Activated naive CD4-positive, alpha-beta T cell treated with anti-CD3 and anti-CD28 coated beads, Interleukin-2, amount 50 U/mL, for 72 hours (primary cell): ENCODE measurements at regions not wholly inside any gene's neighbourhood (a gene's known extent, or its start where the extent isn't known, plus 50 kb on each side); places are given as distances from the start of the nearest gene placed in this dataset.
"Not testable (repeated sequence)": the region's sequence is repeated elsewhere in the genome, so short reads cannot be mapped to it uniquely, and the experiment has no call there.

Experiments
- ATAC-seq, 2 donors: fragments of 150-1000 bp; cut with Tn5 transposase; 2 replicates each; pipeline ENCODE4 v1.10.0; 2021; ENCODE audit warnings: mild to moderate bottlenecking in 2 of 2, moderate library complexity in 2 of 2
- DNase-seq, 2 donors: peaks; one replicate each; pipeline ENCODE4 v3.0.0; 2021 to 2022; ENCODE audit warnings: low spot score in 2 of 2
- H3K27ac Mint-ChIP-seq, 2 donors: one replicate each; pipeline ENCODE4 v1.8.0; 2022; ENCODE audit warnings: mild to moderate bottlenecking in 2 of 2, mixed read lengths in 2 of 2
- H3K36me3 Mint-ChIP-seq, 2 donors: one replicate each; pipeline ENCODE4 v1.8.0; 2022; ENCODE audit warnings: mixed read lengths in 2 of 2
- H3K9me3 Mint-ChIP-seq, 2 donors: one replicate each; pipeline ENCODE4 v1.8.0; 2022; ENCODE audit warnings: mixed read lengths in 2 of 2

GRCh38 chr15:38129531-38130204, 123.0 kb upstream of the SPRED1 start:
- ATAC-seq: peak in 1 of 2 donors; percentile 65

GRCh38 chr15:38130205-38130567, 122.5 kb upstream of the SPRED1 start:
- DNase-seq (no peak), ATAC-seq (peak in 1 of 2 donors; percentile 54)
- Mint-ChIP-seq H3K9me3 (peaks cover 0 to 6% of the 10 kb centered on the region in 2 donors), H3K27ac (no peak overlapping the region), H3K36me3 (no peaks in the 10 kb centered on the region)

More at GRCh38 chr15:38129531-38130204, 123.0 kb upstream of the SPRED1 start:
- peaks cover 0 to 3% of the 10 kb centered on the region in 2 donors for H3K9me3 Mint-ChIP-seq
- no peak overlapping the region for H3K27ac Mint-ChIP-seq
- no peak for DNase-seq
- H3K36me3 Mint-ChIP-seq: no peaks in the 10 kb centered on the region

GRCh38 chr15:38130740-38131498, 121.7 kb upstream of the SPRED1 start:
- DNase-seq: no peak
- peak in 1 of 2 donors; percentile 43 for ATAC-seq
- no peaks in the 10 kb centered on the region for H3K36me3 Mint-ChIP-seq

GRCh38 chr15:38134252-38134651, 118.4 kb upstream of the SPRED1 start:
- ATAC-seq: no peak
- no peak overlapping the region for H3K27ac Mint-ChIP-seq
- no peak for DNase-seq
- peaks cover 0 to 6% of the 10 kb centered on the region in 2 donors for H3K9me3 Mint-ChIP-seq
- H3K36me3 Mint-ChIP-seq: no peaks in the 10 kb centered on the region

More at GRCh38 chr15:38130740-38131498, 121.7 kb upstream of the SPRED1 start:
- H3K9me3 Mint-ChIP-seq: peaks cover 0 to 6% of the 10 kb centered on the region in 2 donors
- H3K27ac Mint-ChIP-seq: no peak overlapping the region

GRCh38 chr15:38142195-38142594, 110.4 kb upstream of the SPRED1 start:
- not testable (repeated sequence) for DNase-seq, H3K36me3 Mint-ChIP-seq, H3K9me3 Mint-ChIP-seq, H3K27ac Mint-ChIP-seq, ATAC-seq

- Mint-ChIP-seq H3K36me3 (peaks cover under 1 to 5% of the 10 kb centered on the region in 2 donors), H3K27ac (no peak overlapping the region), H3K9me3 (peaks cover 3% of the 10 kb centered on the region in 2 donors)
- DNase-seq: no peak
- ATAC-seq: no peak
Observed at GRCh38 chr15:38144921-38145320, 107.7 kb upstream of the SPRED1 start.

GRCh38 chr15:38145651-38146111, 107.0 kb upstream of the SPRED1 start:
- DNase-seq: no peak
- ATAC-seq: no peak
- peaks cover 7% of the 10 kb centered on the region in 2 donors for H3K9me3 Mint-ChIP-seq
- no peak overlapping the region for H3K27ac Mint-ChIP-seq
- H3K36me3 Mint-ChIP-seq: peaks cover 5 to 8% of the 10 kb centered on the region in 2 donors

- peaks cover 7 to 9% of the 10 kb centered on the region in 2 donors for H3K9me3 Mint-ChIP-seq
- DNase-seq (no peak), ATAC-seq (no peak)
- H3K36me3 Mint-ChIP-seq: peaks cover 5 to 9% of the 10 kb centered on the region in 2 donors
- no peak overlapping the region for H3K27ac Mint-ChIP-seq
Observed at GRCh38 chr15:38147246-38147645, 105.4 kb upstream of the SPRED1 start.

GRCh38 chr15:38148471-38148870, 104.2 kb upstream of the SPRED1 start:
- DNase-seq (no peak), ATAC-seq (no peak)
- Mint-ChIP-seq H3K36me3 (peaks cover 0 to 9% of the 10 kb centered on the region in 2 donors), H3K27ac (no peak overlapping the region), H3K9me3 (peaks cover 4 to 6% of the 10 kb centered on the region in 2 donors)

GRCh38 chr15:38149315-38149714, 103.3 kb upstream of the SPRED1 start:
- Mint-ChIP-seq H3K27ac (no peak overlapping the region), H3K9me3 (peaks cover 4 to 6% of the 10 kb centered on the region in 2 donors), H3K36me3 (peaks cover 0 to 9% of the 10 kb centered on the region in 2 donors)
- ATAC-seq (no peak), DNase-seq (no peak)

GRCh38 chr15:38150148-38150547, 102.5 kb upstream of the SPRED1 start:
- no peak for DNase-seq
- Mint-ChIP-seq H3K27ac (no peak overlapping the region), H3K36me3 (peaks cover 0 to 9% of the 10 kb centered on the region in 2 donors), H3K9me3 (peaks cover 4 to 6% of the 10 kb centered on the region in 2 donors)
- no peak for ATAC-seq

GRCh38 chr15:38150794-38151193, 101.8 kb upstream of the SPRED1 start:
- no peak overlapping the region for H3K27ac Mint-ChIP-seq

GRCh38 chr15:38153781-38154180, 98.9 kb upstream of the SPRED1 start:
- Mint-ChIP-seq H3K36me3 (peaks cover 0 to 9% of the 10 kb centered on the region in 2 donors), H3K9me3 (peaks cover 6 to 7% of the 10 kb centered on the region in 2 donors), H3K27ac (no peak overlapping the region)
- ATAC-seq: no peak
- DNase-seq: no peak

More at GRCh38 chr15:38150794-38151193, 101.8 kb upstream of the SPRED1 start:
- ATAC-seq (no peak), DNase-seq (no peak)
- Mint-ChIP-seq H3K9me3 (peaks cover 4 to 6% of the 10 kb centered on the region in 2 donors), H3K36me3 (peaks cover 0 to 9% of the 10 kb centered on the region in 2 donors)

- no peak for DNase-seq
- ATAC-seq: no peak
Observed at GRCh38 chr15:38154255-38154654, 98.4 kb upstream of the SPRED1 start.

GRCh38 chr15:38154837-38155236, 97.8 kb upstream of the SPRED1 start:
- ATAC-seq: no peak
- Mint-ChIP-seq H3K27ac (no peak overlapping the region), H3K36me3 (peaks cover 0 to 9% of the 10 kb centered on the region in 2 donors), H3K9me3 (peaks cover 6 to 7% of the 10 kb centered on the region in 2 donors)
- no peak for DNase-seq

More at GRCh38 chr15:38154255-38154654, 98.4 kb upstream of the SPRED1 start:
- Mint-ChIP-seq H3K36me3 (peaks cover 0 to 9% of the 10 kb centered on the region in 2 donors), H3K9me3 (peaks cover 6 to 7% of the 10 kb centered on the region in 2 donors), H3K27ac (no peak overlapping the region)

GRCh38 chr15:38163658-38164057, 89.0 kb upstream of the SPRED1 start:
- Mint-ChIP-seq H3K36me3 (no peaks in the 10 kb centered on the region), H3K27ac (no peak overlapping the region), H3K9me3 (no peaks in the 10 kb centered on the region)
- no peak for ATAC-seq
- no peak for DNase-seq

- Mint-ChIP-seq H3K9me3 (no peaks in the 10 kb centered on the region), H3K36me3 (no peaks in the 10 kb centered on the region), H3K27ac (no peak overlapping the region)
- ATAC-seq: no peak
- DNase-seq: no peak
Observed at GRCh38 chr15:38164061-38164460, 88.6 kb upstream of the SPRED1 start.
